ENCODE measurements at regions not wholly inside any gene's neighbourhood (a gene's known extent, or its start where the extent isn't known, plus 50 kb on each side); places are given as distances from the start of the nearest gene placed in this dataset.

DNA sequence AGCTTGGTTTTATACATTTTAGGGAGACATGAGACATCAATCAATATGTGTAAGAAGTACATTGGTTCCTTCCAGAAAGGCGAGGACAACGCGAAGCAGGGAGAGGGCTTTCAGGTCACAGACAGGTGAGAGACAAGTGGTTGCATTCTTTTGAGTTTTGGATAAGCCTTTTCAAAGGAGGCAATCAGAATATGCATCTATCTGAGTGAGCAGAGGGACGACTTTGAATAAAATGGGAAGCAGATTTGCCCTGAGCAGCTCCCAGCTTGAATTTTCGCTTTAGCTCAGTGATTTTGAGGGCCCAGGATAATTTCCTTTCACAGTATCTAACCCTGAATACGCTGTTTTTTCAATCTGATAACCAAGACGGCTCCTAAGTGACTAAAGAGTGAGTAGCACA is 82.5 kb upstream of the MYO3A start:
- H3K4me1 ChIP-seq (ENCODE audit: insufficient read depth, poor library complexity, severe bottlenecking), result no peaks in the 10 kb centered on the region
- ATAC-seq (ENCODE audit: low read depth), result no peak
- no peaks in the 10 kb centered on the region for H3K27me3 ChIP-seq (ENCODE audit: insufficient read depth, poor library complexity, severe bottlenecking)
- H3K27ac ChIP-seq (ENCODE audit: poor library complexity, severe bottlenecking), result no peak overlapping the region
- TF ChIP-seq, protein P1, sequence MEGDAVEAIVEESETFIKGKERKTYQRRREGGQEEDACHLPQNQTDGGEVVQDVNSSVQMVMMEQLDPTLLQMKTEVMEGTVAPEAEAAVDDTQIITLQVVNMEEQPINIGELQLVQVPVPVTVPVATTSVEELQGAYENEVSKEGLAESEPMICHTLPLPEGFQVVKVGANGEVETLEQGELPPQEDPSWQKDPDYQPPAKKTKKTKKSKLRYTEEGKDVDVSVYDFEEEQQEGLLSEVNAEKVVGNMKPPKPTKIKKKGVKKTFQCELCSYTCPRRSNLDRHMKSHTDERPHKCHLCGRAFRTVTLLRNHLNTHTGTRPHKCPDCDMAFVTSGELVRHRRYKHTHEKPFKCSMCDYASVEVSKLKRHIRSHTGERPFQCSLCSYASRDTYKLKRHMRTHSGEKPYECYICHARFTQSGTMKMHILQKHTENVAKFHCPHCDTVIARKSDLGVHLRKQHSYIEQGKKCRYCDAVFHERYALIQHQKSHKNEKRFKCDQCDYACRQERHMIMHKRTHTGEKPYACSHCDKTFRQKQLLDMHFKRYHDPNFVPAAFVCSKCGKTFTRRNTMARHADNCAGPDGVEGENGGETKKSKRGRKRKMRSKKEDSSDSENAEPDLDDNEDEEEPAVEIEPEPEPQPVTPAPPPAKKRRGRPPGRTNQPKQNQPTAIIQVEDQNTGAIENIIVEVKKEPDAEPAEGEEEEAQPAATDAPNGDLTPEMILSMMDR (IDR thresholded peaks at IDR 0.05; ENCODE audit: poor library complexity, severe bottlenecking), result no peak
- no peak for DNase-seq (ENCODE audit: low spot score)
- H3K4me3 ChIP-seq (ENCODE audit: severe bottlenecking), result no peak overlapping the region
- H3K9me3 ChIP-seq (ENCODE audit: severe bottlenecking), result no peaks in the 10 kb centered on the region
- H3K36me3 ChIP-seq (ENCODE audit: low read depth), result no peaks in the 10 kb centered on the region

DNA sequence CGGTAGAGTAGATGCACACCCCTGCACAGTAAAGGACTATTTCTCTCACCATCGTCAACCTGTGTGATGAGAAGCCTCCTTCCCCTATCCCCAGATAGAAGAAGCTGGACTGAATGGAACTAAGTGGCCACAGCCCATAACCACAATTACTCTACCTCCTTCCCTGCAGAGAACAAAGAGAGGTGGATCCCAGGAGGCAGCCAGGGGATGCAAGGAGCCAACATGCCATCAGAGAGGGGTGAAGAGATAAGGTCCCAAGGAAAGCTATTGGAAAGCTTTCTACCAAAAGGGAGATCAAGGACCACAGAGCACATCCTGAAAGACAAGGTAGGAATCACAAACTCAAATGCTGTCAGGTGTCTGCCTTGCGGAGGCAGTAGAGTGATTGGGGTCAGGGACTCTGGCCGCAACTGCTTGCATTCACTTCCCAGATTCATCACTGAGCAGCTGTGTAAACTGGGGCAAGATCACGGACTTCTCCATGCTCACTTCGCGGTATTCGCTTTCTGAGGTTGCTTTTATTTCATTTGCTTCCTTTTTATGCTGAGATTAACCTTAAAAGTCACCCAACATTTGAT is 81.6 kb upstream of the MYO3A start:
- TF ChIP-seq, protein P1 (IDR thresholded peaks at IDR 0.05; ENCODE audit: poor library complexity, severe bottlenecking), result no peak
- no peaks in the 10 kb centered on the region for H3K27me3 ChIP-seq (ENCODE audit: insufficient read depth, poor library complexity, severe bottlenecking)
- H3K9me3 ChIP-seq (ENCODE audit: severe bottlenecking), result no peaks in the 10 kb centered on the region
- ATAC-seq (ENCODE audit: low read depth) (no peak), DNase-seq (ENCODE audit: low spot score) (no peak)
- H3K4me1 ChIP-seq (ENCODE audit: insufficient read depth, poor library complexity, severe bottlenecking), result no peaks in the 10 kb centered on the region
- no peak overlapping the region for H3K4me3 ChIP-seq (ENCODE audit: severe bottlenecking)
- no peaks in the 10 kb centered on the region for H3K36me3 ChIP-seq (ENCODE audit: low read depth)
- H3K27ac ChIP-seq (ENCODE audit: poor library complexity, severe bottlenecking), result no peak overlapping the region

DNA sequence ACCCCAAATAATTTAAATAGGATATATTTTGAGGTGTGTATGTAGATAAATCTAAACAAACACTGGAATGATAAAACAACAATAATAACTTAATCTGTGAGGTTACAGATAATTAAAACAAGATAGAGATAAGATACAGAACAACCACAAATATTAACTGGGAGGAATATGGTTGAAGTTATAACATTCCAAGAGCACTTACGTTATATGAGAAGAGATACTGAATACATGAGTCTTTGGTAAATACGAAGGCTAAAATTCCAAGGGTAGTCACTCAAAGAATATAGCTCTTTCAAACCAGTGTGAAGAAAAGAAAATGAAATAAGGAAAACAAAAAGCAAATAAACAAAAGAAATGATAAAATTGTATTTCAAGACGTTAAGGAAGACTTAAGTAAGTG is 76.0 kb upstream of the MYO3A start:
- DNase-seq (ENCODE audit: low spot score), result no peak
- ATAC-seq (ENCODE audit: low read depth), result no peak
- no peaks in the 10 kb centered on the region for H3K36me3 ChIP-seq (ENCODE audit: low read depth)
- no peak overlapping the region for H3K27ac ChIP-seq (ENCODE audit: poor library complexity, severe bottlenecking)
- H3K27me3 ChIP-seq (ENCODE audit: insufficient read depth, poor library complexity, severe bottlenecking), result no peaks in the 10 kb centered on the region
- H3K9me3 ChIP-seq (ENCODE audit: severe bottlenecking), result no peaks in the 10 kb centered on the region
- TF ChIP-seq, protein P1 (IDR thresholded peaks at IDR 0.05; ENCODE audit: poor library complexity, severe bottlenecking), result no peak
- no peaks in the 10 kb centered on the region for H3K4me1 ChIP-seq (ENCODE audit: insufficient read depth, poor library complexity, severe bottlenecking)
- no peak overlapping the region for H3K4me3 ChIP-seq (ENCODE audit: severe bottlenecking)

DNA sequence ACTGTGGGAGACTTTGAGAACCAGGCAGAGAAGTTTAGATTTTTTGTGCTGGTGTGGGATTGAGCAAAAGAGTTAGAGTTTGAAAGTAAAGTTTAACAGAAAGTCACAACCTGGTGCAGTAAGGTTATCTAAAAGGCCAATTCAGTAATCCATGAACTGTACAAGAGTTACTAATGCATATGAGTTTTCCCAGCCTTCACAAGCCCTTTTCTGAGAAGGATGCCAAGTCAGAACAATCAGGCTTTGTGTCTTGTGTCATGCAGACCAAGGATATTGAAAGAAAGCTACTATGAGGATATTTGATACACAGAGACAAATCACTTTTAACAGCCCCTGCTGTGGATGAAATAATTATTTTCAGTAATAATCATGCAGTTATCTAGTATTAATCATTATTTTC is 68.8 kb upstream of the MYO3A start:
- no peaks in the 10 kb centered on the region for H3K4me1 ChIP-seq (ENCODE audit: insufficient read depth, poor library complexity, severe bottlenecking)
- H3K4me3 ChIP-seq (ENCODE audit: severe bottlenecking), result no peak overlapping the region
- DNase-seq (ENCODE audit: low spot score), result no peak
- no peaks in the 10 kb centered on the region for H3K36me3 ChIP-seq (ENCODE audit: low read depth)
- H3K27ac ChIP-seq (ENCODE audit: poor library complexity, severe bottlenecking), result no peak overlapping the region
- TF ChIP-seq, protein P1 (IDR thresholded peaks at IDR 0.05; ENCODE audit: poor library complexity, severe bottlenecking), result no peak
- H3K27me3 ChIP-seq (ENCODE audit: insufficient read depth, poor library complexity, severe bottlenecking), result no peaks in the 10 kb centered on the region
- H3K9me3 ChIP-seq (ENCODE audit: severe bottlenecking), result no peaks in the 10 kb centered on the region
- no peak for ATAC-seq (ENCODE audit: low read depth)

DNA sequence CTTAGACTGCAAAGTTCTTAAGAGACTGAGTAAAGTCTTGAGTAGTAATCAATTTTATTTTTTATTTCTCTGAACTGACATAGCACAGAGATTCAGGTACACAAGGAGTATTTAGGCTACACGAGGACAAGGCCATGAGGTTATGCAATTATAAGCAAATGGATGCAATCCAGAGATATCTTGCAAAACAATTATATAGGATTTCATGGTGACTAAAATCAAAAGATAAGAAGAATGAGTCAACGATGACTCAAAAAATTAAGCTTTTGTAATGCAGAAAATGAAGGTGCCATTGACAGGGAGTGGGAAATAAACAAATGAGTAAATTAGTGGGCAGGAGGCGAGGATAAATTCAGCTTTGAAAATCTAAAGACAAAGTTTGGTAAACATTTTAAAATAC is 66.7 kb upstream of the MYO3A start:
- Histone ChIP-seq H3K27me3 (ENCODE audit: insufficient read depth, poor library complexity, severe bottlenecking) (no peaks in the 10 kb centered on the region), H3K27ac (ENCODE audit: poor library complexity, severe bottlenecking) (no peak overlapping the region), H3K4me1 (ENCODE audit: insufficient read depth, poor library complexity, severe bottlenecking) (no peaks in the 10 kb centered on the region), H3K4me3 (ENCODE audit: severe bottlenecking) (no peak overlapping the region), H3K36me3 (ENCODE audit: low read depth) (no peaks in the 10 kb centered on the region), H3K9me3 (ENCODE audit: severe bottlenecking) (no peaks in the 10 kb centered on the region)
- DNase-seq (ENCODE audit: low spot score) (no peak), ATAC-seq (ENCODE audit: low read depth) (peak; percentile 25; the same call in 1 of the 3 replicates)
- TF ChIP-seq, protein P1 (IDR thresholded peaks at IDR 0.05; ENCODE audit: poor library complexity, severe bottlenecking), result no peak

Data from RWPE2 (cell line).